ENCODE measurements at regions not wholly inside any gene's neighbourhood (a gene's known extent, or its start where the extent isn't known, plus 50 kb on each side); places are given as distances from the start of the nearest gene placed in this dataset.
A peak's percentile ranks its signal among the peaks of the same experiment; 100 is the strongest.

GRCh38 chr2:16326711-16327300 lies 338.8 kb downstream of the CYRIA start:
- peaks cover 6% of the 10 kb centered on the region for H3K9me3 Mint-ChIP-seq (ENCODE audit: unreplicated experiment)
- peaks cover 5% of the 10 kb centered on the region for H3K27me3 Mint-ChIP-seq (ENCODE audit: unreplicated experiment)
- TF ChIP-seq CTCF (IDR thresholded peaks at IDR 0.05; ENCODE audit: partially characterized antibody, unreplicated experiment) = no peak
- H3K36me3 Mint-ChIP-seq (ENCODE audit: unreplicated experiment) = peaks cover 9% of the 10 kb centered on the region
- H3K4me1 Mint-ChIP-seq (ENCODE audit: low read depth, unreplicated experiment) = peaks cover 42% of the 10 kb centered on the region
- peak overlapping the region; percentile 28 for H3K4me3 Mint-ChIP-seq (ENCODE audit: unreplicated experiment)
- no peak for DNase-seq
- no peak overlapping the region for H3K27ac Mint-ChIP-seq (ENCODE audit: unreplicated experiment)

- H3K9me3 Mint-ChIP-seq (ENCODE audit: unreplicated experiment) = peaks cover 6% of the 10 kb centered on the region
- H3K27me3 Mint-ChIP-seq (ENCODE audit: unreplicated experiment) = peaks cover 6% of the 10 kb centered on the region
- peak overlapping the region; percentile 1 for H3K27ac Mint-ChIP-seq (ENCODE audit: unreplicated experiment)
- TF ChIP-seq CTCF (IDR thresholded peaks at IDR 0.05; ENCODE audit: partially characterized antibody, unreplicated experiment) = no peak
- peaks cover 9% of the 10 kb centered on the region for H3K36me3 Mint-ChIP-seq (ENCODE audit: unreplicated experiment)
- DNase-seq = no peak
- no peak overlapping the region for H3K4me3 Mint-ChIP-seq (ENCODE audit: unreplicated experiment)
- H3K4me1 Mint-ChIP-seq (ENCODE audit: low read depth, unreplicated experiment) = peaks cover 39% of the 10 kb centered on the region
Observed at GRCh38 chr2:16325976-16326510, 339.6 kb downstream of the CYRIA start.

DNA sequence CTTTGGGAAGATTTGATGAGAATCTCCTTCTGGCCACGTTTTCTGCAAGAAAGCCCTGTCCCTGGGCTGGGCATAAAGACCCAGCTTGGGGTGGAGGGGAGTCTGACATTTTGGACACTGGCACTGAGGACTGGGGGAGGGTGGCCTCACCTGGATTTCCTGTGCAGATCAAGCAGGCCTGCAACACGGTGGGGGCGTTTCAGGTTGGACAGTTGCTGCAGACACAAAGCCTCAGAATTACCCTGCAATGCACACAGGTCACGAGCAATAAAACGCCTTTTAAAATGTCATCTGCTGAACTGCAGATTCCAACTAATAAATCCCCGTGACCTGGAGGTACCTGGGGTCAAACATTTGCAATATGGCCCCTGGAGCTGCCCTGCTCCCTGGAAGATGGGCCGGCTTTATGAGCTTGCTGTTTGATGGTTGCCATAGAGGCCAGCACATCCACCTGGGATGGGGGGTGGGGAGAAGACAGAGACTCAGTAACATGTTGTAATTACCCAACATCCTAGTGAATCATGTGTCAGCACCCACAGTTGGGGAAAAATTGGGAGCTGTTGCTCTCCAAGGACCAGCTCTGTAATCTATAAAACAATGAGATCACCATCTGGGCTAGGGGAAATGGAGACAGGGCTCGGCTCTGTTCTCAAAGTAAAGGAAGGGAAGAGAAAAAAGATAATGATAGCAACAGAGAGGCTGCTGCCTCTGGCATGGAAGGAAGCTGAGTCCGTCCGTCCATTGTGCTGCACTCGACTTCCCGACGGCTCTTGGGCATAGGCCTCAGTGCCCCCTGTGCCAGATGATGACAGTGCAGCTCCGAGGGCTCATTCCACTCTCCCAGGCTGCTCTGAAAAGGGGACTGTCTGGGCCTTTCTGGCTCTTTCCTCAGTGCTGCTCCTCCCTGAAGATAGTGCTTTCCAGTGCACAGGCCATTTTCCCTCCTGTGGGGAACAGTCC lies 340.3 kb downstream of the CYRIA start:
- Mint-ChIP-seq H3K36me3 (ENCODE audit: unreplicated experiment) (peaks cover 9% of the 10 kb centered on the region), H3K27ac (ENCODE audit: unreplicated experiment) (peak overlapping the region; percentile 1), H3K27me3 (ENCODE audit: unreplicated experiment) (peaks cover 7% of the 10 kb centered on the region), H3K9me3 (ENCODE audit: unreplicated experiment) (peaks cover 6% of the 10 kb centered on the region), H3K4me3 (ENCODE audit: unreplicated experiment) (no peak overlapping the region), H3K4me1 (ENCODE audit: low read depth, unreplicated experiment) (peaks cover 35% of the 10 kb centered on the region)
- TF ChIP-seq CTCF (IDR thresholded peaks at IDR 0.05; ENCODE audit: partially characterized antibody, unreplicated experiment) = no peak
- no peak for DNase-seq

DNA sequence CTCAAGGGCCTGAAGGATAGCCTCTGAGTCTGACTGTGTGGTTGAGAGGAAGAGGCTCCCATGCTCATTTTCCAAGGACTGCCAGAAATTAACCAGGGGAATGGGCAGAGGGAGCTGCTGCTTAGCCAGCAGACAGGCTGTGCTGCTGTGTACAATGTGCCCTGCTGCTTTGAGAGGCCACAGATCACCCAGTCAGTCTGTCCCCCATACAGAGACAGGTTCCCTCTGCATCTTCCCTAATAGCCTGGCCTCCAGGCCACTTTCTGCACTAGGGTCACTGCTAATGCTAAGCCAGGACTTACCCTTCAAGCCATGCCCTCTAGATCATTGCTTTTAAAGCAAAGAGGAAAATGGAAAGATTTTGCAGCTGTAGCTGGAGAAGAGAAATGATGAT lies 341.1 kb downstream of the CYRIA start:
- Mint-ChIP-seq H3K36me3 (ENCODE audit: unreplicated experiment) (peaks cover 8% of the 10 kb centered on the region), H3K27me3 (ENCODE audit: unreplicated experiment) (peaks cover 7% of the 10 kb centered on the region), H3K9me3 (ENCODE audit: unreplicated experiment) (peaks cover 2% of the 10 kb centered on the region), H3K4me3 (ENCODE audit: unreplicated experiment) (no peak overlapping the region), H3K27ac (ENCODE audit: unreplicated experiment) (no peak overlapping the region), H3K4me1 (ENCODE audit: low read depth, unreplicated experiment) (peaks cover 29% of the 10 kb centered on the region)
- no peak for TF ChIP-seq CTCF (IDR thresholded peaks at IDR 0.05; ENCODE audit: partially characterized antibody, unreplicated experiment)
- no peak for DNase-seq
